OCI-LY1 (cell line): ENCODE measurements at regions not wholly inside any gene's neighbourhood (a gene's known extent, or its start where the extent isn't known, plus 50 kb on each side); places are given as distances from the start of the nearest gene placed in this dataset.

Source experiments
- H2AFZ ChIP-seq: fragments of 200-600 bp; sonication (generic), shearing (Covaris generic); 2 replicates; pipeline ENCODE4 v1.6.0; 2014; ENCODE audit warnings: antibody characterized with exemption, mild to moderate bottlenecking, low read length
- H3F3A ChIP-seq: fragments of 200-600 bp; sonication (generic), shearing (Covaris generic); 2 replicates; pipeline ENCODE4 v1.6.0; 2014; ENCODE audit warnings: mild to moderate bottlenecking, antibody characterized with exemption, low read length, moderate library complexity; ENCODE audit not compliant: insufficient read depth
- H3K27ac ChIP-seq: fragments of 200-600 bp; sonication (generic); 2 replicates; pipeline ENCODE4 v1.5.1; 2014; ENCODE audit warnings: low read length, mixed run types, mild to moderate bottlenecking, low read depth; ENCODE audit not compliant: poor library complexity, severe bottlenecking
- H3K27me3 ChIP-seq: fragments of 200-600 bp; sonication (generic); 2 replicates; pipeline ENCODE4 v1.6.0; 2014; ENCODE audit warnings: antibody characterized with exemption, mild to moderate bottlenecking, low read length, moderate library complexity; ENCODE audit not compliant: insufficient read depth
- H3K36me3 ChIP-seq: fragments of 200-600 bp; sonication (generic); 2 replicates; pipeline ENCODE4 v1.6.1; 2014; ENCODE audit warnings: mild to moderate bottlenecking, antibody characterized with exemption, low read length, moderate library complexity, mixed read lengths; ENCODE audit not compliant: insufficient read depth
- H3K4me1 ChIP-seq: fragments of 200-600 bp; sonication (generic); 2 replicates; pipeline ENCODE4 v1.5.1; 2014; ENCODE audit warnings: mild to moderate bottlenecking, low read length, moderate library complexity; ENCODE audit not compliant: insufficient read depth, severe bottlenecking
- H3K4me2 ChIP-seq: fragments of 200-600 bp; sonication (generic), shearing (Covaris generic); 2 replicates; pipeline ENCODE4 v1.6.1; 2014; ENCODE audit warnings: low read length
- H3K4me3 ChIP-seq: fragments of 200-600 bp; sonication (generic); 2 replicates; pipeline ENCODE4 v1.5.1; 2014; ENCODE audit warnings: low read length, low read depth, mild to moderate bottlenecking, mixed read lengths; ENCODE audit not compliant: poor library complexity, severe bottlenecking
- H3K79me2 ChIP-seq: fragments of 200-600 bp; shearing (Covaris generic); 2 replicates; pipeline ENCODE4 v1.6.1; 2016; ENCODE audit warnings: mixed run types, low read length, mixed read lengths; ENCODE audit not compliant: insufficient read depth
- H3K9ac ChIP-seq: fragments of 200-600 bp; sonication (generic), shearing (Covaris generic); 2 replicates; pipeline ENCODE4 v1.6.1; 2014; ENCODE audit warnings: mild to moderate bottlenecking, low read length, mixed read lengths
- H3K9me2 ChIP-seq: fragments of 200-600 bp; sonication (generic), shearing (Covaris generic); 2 replicates; pipeline ENCODE4 v1.6.1; 2014; ENCODE audit warnings: low read depth, mild to moderate bottlenecking, low read length, mixed read lengths
- H3K9me3 ChIP-seq: fragments of 200-600 bp; shearing (Covaris generic); 2 replicates; pipeline ENCODE4 v1.6.1; 2014; ENCODE audit warnings: low read length, mixed read lengths
- H4K20me1 ChIP-seq: fragments of 200-600 bp; sonication (generic), shearing (Covaris generic); 2 replicates; pipeline ENCODE4 v1.6.0; 2016; ENCODE audit warnings: mild to moderate bottlenecking, low read length; ENCODE audit not compliant: insufficient read depth
- CTCF ChIP-seq: fragments of 200-600 bp; sonication (generic), shearing (Covaris generic); IDR thresholded peaks from 2 replicates; pipeline ENCODE4 v1.5.1; 2017; ENCODE audit warnings: mild to moderate bottlenecking, antibody characterized with exemption, low read length, moderate library complexity, mixed read lengths
- EZH2 ChIP-seq: fragments of 200-600 bp; sonication (generic), shearing (Covaris generic); IDR thresholded peaks from 2 replicates; pipeline ENCODE4 v1.8.0; 2017; ENCODE audit warnings: borderline replicate concordance, mixed run types, mild to moderate bottlenecking, antibody characterized with exemption, low read length, moderate library complexity, mixed read lengths

GRCh38 chr13:34345258-34345965, 527.5 kb downstream of the RFC3 start:
- H3K79me2 ChIP-seq, result no peaks in the 10 kb centered on the region
- no peak overlapping the region for H2AFZ ChIP-seq
- H3K36me3 ChIP-seq, result no peaks in the 10 kb centered on the region
- H3K9ac ChIP-seq, result no peak overlapping the region
- no peak for TF ChIP-seq EZH2
- TF ChIP-seq CTCF, result no peak
- no peaks in the 10 kb centered on the region for H3K4me1 ChIP-seq
- H3K9me2 ChIP-seq, result no peaks in the 10 kb centered on the region
- H4K20me1 ChIP-seq, result no peaks in the 10 kb centered on the region
- no peak overlapping the region for H3K4me2 ChIP-seq
- H3K27ac ChIP-seq, result no peak overlapping the region
- H3K4me3 ChIP-seq, result no peak overlapping the region
- H3K9me3 ChIP-seq, result no peaks in the 10 kb centered on the region
- no peaks in the 10 kb centered on the region for H3F3A ChIP-seq
- H3K27me3 ChIP-seq, result no peaks in the 10 kb centered on the region

- Histone ChIP-seq H2AFZ (no peak overlapping the region), H3K4me2 (no peak overlapping the region), H3K36me3 (no peaks in the 10 kb centered on the region), H3K4me3 (no peak overlapping the region), H3K79me2 (no peaks in the 10 kb centered on the region), H3K27ac (no peak overlapping the region), H3K9me2 (no peaks in the 10 kb centered on the region), H4K20me1 (no peaks in the 10 kb centered on the region), H3K27me3 (no peaks in the 10 kb centered on the region), H3K9me3 (no peaks in the 10 kb centered on the region), H3F3A (no peaks in the 10 kb centered on the region), H3K9ac (no peak overlapping the region), H3K4me1 (no peaks in the 10 kb centered on the region)
- no peak for TF ChIP-seq EZH2
These were observed 528.7 kb downstream of the RFC3 start for GRCh38 chr13:34346626-34347025.

GRCh38 chr13:34347784-34348573, 530.0 kb downstream of the RFC3 start:
- Histone ChIP-seq H4K20me1 (no peaks in the 10 kb centered on the region), H3K79me2 (no peaks in the 10 kb centered on the region), H3K9me2 (no peaks in the 10 kb centered on the region), H3K4me2 (no peak overlapping the region), H3K27me3 (no peaks in the 10 kb centered on the region), H3K4me3 (no peak overlapping the region), H3K9me3 (no peaks in the 10 kb centered on the region), H3F3A (no peaks in the 10 kb centered on the region), H3K27ac (no peak overlapping the region), H3K36me3 (no peaks in the 10 kb centered on the region), H3K9ac (no peak overlapping the region), H3K4me1 (no peaks in the 10 kb centered on the region), H2AFZ (no peak overlapping the region)
- TF ChIP-seq CTCF (no peak), EZH2 (no peak)
